ENCODE measurements at regions not wholly inside any gene's neighbourhood (a gene's known extent, or its start where the extent isn't known, plus 50 kb on each side); places are given as distances from the start of the nearest gene placed in this dataset.
"Not testable (repeated sequence)": the region's sequence is repeated elsewhere in the genome, so short reads cannot be mapped to it uniquely, and the experiment has no call there.

DNA sequence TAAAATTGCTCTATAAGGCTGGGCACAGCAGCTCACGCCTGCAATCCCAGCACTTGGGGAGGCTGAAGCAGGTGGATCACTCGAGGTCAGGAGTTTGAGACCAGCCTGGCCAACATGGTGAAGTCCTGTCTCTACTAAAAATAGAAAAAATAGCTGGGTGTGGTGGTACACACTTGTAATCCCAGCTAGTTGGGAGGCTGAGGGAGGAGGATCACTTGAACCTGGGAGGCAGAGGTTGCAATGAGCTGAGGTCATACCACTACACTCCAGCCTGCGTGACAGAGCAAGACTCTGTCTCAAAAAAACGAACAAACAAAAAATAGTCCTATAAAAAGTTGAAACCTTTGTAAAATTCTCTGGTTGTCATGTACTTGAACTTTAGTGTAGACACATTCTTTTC lies 93.0 kb upstream of the KIF26B start:
- DNase-seq = not testable (repeated sequence)

GRCh38 chr1:245060684-245061374 lies 94.0 kb upstream of the KIF26B start:
- no peak for DNase-seq

DNA sequence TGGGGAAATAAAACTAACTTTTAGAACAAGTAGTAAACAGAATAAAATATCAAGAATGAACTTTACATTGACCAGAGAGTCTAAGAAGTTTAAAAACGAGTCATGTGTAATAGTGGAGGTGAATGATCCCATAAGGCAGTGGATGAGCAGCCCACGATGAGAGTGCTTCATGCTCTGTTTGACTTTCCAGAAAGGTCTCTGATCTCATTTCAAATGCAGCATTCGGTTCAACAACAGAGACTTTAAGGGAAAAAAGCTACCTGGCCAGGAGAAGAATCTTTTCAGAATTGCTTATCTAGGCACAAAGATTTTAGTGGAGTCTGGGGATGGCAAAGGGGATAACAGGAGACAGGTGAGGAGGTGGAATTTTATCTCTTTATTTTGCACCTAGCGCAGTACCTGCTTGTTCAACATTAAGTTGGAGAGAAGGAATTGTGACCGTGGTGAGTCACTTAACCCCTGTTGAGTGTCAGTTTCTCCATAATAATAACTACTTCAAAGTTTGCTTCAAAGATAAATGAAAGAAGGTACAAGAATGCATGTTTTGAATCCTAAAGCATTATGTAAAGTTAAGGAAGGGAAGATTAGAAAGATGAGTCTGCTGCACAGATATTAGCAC lies 94.9 kb upstream of the KIF26B start:
- no peak for DNase-seq

GRCh38 chr1:245058882-245059281 lies 95.9 kb upstream of the KIF26B start:
- no peak for DNase-seq

DNA sequence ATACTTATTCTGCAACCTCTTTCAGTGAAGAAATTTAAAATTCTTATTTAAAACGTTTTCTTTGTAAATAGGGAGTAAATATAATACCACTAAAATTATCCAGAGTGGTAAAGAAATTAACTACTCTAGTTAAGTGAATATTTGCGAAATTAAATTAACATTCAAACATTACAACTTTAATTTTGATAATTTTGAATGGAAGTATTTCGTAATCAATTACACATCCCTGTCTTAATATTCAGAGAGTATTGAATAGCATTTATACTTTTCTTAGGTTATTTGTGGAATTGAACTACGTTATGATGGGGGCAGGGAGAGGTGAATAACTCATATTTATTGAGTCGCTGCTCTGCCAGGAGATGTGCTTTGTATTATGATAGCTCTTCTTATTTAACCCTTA lies 96.3 kb upstream of the KIF26B start:
- DNase-seq = no peak

- no peak for DNase-seq
These were observed 97.9 kb upstream of the KIF26B start for GRCh38 chr1:245056913-245057312.

GRCh38 chr1:245056296-245056695 lies 98.5 kb upstream of the KIF26B start:
- DNase-seq = not testable (repeated sequence)

GRCh38 chr1:245055752-245056151 lies 99.0 kb upstream of the KIF26B start:
- DNase-seq = no peak

GRCh38 chr1:245054507-245055270 lies 100.1 kb upstream of the KIF26B start:
- DNase-seq = no peak

- no peak for DNase-seq
These were observed 100.7 kb upstream of the KIF26B start for GRCh38 chr1:245054105-245054504.

GRCh38 chr1:245052258-245052657 lies 102.5 kb upstream of the KIF26B start:
- DNase-seq = no peak

DNA sequence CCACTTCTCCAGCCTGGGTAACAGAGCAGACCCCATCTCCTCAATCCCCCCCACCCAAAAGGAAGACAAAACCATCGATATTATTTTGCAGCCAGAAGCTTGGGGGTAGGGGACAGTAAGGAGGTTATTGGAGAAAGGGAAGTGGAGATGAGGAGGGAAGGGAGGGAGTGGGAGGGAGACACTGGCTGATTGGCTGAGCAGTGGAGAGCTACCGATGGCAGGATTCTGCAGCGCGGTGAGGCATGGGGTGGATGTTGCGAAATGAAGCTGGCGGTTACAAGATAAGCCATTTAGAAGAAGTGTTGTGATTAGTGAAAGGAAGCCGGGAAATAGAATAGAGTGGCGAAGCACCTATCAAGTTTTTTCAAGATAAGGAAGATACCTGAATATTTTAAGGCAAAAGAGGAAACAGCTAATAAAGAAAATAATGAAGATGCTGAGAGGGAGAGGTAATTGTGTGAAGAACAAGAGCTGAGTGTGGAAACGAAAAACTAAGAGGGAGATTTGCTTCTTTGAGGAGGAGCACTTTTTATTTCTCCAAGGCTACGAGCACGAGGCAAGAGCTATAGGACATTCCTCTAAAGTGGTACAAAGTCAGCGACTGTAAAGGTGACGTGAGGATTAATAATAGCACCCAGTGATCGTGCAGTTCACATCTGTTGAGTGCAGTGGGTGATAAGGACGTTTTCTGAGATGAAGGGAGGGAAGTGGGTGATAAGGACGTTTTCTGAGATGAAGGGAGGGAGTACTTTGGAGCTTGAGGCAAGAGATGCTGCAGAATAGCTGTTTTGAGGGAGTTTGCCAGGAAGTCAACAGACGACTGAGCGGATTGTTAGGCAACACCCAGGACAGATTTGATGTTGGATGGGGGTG lies 103.2 kb upstream of the KIF26B start:
- peak; percentile 52 for DNase-seq

- no peak for DNase-seq
These were observed 108.0 kb upstream of the KIF26B start for GRCh38 chr1:245046769-245047168.

DNA sequence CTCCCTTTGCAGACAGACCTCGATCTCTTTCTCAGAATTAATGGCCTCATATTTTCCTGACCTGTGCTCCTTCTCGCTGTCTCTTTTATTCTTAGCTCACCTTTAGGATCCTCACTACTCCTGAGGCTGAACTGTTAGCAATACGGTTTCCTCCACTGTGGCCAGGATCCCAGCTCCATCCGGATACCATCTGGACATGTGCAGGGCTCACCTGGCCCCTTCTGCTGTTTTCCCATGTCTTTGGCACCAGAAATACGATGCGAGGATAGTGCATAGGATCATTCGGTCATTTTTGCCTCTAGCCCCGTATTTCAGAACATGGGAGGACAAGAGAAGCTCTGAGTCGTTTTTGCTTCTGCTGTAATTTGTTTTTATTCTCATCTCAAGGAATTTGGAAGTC lies 108.5 kb upstream of the KIF26B start:
- DNase-seq = no peak

DNA sequence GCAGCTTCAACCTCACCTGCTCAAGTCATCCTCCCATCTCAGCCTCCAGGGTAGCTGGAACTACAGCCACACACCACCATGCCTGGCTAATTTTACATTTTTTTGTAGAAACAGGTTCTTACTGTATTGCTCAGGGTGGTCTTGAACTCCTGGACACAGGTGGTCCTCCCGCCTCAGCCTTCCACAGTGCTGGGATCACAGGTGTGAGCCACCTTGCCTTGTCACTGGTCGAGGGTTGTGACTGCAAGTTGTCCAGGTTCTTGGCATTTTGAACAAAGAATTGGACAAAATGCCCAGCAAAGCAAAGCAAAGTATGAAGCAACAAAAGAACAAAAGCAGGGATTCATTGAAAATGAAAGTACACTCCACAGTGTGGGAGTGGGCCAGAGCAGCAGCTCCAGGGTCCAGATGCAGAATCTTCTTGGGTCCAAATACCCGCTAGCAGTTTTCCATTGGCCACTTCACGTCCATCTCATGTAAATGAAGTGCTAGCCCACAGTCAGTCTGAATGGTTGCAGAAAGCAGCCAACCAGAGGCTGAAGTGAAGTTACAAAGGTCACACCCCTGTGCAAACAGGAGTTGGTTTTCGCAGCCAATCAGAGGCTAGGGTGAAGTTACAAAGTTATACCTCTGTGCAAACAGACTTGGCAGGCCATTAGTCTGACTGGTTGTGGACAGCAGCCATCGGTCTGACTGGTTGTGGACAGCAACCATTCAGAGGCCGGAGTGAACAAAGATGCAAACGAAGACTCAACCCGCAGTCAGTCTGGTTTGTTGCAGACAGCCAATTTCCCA lies 109.5 kb upstream of the KIF26B start:
- no peak for DNase-seq

DNA sequence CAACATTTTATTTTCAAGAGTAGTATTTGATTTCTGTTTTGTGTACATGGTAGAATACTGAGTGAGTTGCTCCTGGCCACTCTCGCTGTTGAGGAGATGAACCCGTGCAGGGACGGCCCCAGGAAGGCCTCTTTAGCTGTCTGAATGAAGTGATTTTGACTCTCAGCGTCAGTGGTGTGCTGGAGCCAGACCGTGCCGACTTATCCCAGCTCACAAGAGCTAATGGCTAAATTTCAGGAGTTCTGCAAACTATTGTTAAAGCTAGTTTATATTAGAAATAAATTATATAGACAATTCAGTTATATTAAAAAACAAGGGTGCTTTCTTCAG lies 111.2 kb upstream of the KIF26B start:
- DNase-seq = no peak

GRCh38 chr1:245041058-245041698 lies 113.6 kb upstream of the KIF26B start:
- no peak for DNase-seq

DNA sequence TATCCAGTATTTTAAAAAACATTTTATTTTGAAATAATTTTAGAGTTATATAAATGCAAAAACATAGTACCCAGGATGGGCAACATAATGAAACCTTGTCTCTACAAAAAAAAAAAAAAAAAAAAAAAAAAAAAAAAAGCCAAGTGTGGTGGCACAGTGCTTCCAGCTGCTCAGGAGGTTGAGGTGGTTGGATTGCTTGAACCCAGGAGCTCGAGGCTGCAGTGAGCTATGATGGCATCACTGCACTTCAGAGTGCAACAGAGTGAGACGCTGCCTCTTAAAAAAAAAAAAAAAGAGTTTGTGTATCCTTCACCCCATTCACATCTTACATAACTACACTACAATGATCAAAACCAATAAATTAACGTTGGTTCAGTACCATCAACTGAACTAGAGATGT lies 115.6 kb upstream of the KIF26B start:
- DNase-seq = no peak

DNA sequence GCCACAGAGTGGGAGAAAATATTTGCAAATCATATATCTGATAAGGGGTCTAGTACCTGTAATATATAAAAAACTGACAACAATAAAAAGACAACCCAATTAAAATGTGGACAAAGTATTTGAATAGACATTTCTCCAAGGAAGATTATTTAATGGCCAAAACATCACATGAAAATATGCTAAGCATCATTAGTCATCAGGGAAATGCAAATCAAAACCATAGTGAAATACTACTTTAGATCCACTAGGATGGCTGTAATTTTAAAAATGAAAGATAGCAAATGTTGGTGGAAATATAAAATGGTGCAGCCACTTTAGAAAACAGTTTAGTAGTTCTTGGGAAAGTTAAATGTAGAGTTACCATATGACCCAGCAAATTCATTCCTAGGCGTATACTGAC lies 118.7 kb upstream of the KIF26B start:
- DNase-seq = no peak

- no peak for DNase-seq
These were observed 123.7 kb upstream of the KIF26B start for GRCh38 chr1:245031041-245031440.

- no peak for DNase-seq
These were observed 128.5 kb upstream of the KIF26B start for GRCh38 chr1:245026247-245026646.

- DNase-seq = no peak
These were observed 129.3 kb upstream of the KIF26B start for GRCh38 chr1:245025525-245025924.
